GM18861 (cell line): ENCODE measurements at regions not wholly inside any gene's neighbourhood (a gene's known extent, or its start where the extent isn't known, plus 50 kb on each side); places are given as distances from the start of the nearest gene placed in this dataset.

Experiments used
- ATAC-seq: cut with Tn5 transposase; IDR thresholded peaks from one replicate; pipeline ENCODE4 v1.9.1; 2021; ENCODE audit not compliant: unreplicated experiment

DNA sequence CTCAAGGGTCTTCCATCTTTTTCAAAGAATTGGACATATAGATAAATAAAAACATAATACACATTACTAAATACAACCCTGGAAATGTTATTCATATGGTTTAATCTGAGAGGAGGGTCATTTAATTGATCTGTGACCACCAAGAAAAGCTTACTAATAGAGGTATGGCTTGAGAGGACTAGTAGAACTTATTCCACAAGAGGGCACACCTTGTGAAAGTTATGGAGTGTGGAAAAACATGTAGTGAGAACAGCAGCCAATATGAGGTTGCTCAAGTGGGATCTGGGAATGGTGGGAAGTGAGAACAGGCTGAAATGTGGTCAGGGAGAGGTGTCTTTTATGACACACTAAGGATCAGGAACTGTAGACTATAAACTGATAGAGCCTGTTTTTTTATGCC is 973.5 kb upstream of the B3GALT2 start:
- no peak for ATAC-seq

DNA sequence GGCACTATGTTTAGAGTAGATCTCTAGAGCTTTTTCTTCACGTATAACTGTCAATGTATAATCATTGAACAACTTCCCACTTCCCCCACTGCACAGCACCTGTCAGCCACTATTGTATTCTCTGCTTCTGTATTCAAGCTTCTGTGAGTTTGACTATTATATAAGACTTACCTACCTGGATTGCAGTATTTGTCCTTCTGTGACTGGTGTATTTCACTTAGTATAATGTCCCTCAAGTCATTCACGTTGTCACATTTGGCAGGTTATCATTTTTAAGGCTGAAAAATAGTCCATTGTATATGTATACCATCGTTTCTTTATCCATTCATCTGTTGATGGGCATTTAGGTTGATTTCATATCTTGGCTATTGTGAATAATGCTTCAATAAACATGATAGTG is 969.5 kb upstream of the B3GALT2 start:
- no peak for ATAC-seq

DNA sequence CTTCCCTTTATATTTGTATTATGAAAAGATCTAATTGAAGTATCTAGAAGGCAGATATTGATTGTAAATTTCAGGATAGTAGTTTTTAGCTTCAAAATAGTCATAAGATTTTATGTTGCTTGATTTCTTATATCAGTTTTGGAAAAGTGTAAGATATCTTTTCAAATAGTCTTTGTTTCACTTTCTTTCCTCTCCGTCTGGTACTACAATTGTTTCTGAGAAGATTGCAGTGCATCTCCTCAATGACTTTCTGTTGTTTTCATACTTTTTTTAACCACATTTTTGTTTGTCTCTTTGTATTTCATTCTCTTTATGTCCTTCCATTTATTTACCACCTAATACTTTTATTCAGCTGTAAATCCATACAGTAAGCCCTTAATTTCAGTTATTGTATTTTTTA is 964.6 kb upstream of the B3GALT2 start:
- no peak for ATAC-seq

DNA sequence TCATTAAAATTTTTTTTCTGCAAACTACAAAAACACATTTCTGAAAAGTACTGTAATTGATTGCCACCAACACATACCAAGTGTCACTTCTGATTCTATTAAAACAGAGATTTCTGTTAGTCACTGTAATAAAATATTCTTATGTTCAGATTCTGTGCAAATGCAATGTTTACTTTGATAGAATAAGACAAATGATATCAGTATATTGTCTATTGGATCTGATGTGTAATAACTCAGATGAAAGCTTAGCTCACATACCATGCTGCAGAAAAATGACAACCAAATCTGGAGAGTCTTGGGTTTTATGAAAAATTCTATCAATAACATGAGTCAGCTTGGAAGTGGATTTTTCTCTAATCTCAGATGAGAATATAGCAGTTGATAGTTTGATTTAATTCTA is 963.8 kb upstream of the B3GALT2 start:
- ATAC-seq: no peak

DNA sequence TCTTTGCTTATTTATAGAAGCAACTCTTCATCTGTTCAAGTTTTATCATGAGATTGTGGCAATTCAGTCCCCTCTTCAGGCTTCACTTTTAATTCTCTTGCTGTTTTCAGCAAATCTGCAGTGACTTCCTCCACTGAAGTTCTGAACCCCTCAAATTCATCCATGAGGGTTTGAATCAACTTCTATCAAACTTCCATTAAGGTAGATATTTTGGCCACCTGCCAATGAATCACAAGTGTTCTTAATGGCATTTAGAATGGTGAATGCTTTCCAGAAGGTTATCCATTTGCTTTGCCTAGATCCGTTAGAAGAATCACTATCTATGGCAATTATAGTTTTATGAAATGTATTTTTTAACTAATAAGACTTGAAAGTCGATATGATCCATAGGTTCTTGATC is 946.7 kb upstream of the B3GALT2 start:
- ATAC-seq: no peak

DNA sequence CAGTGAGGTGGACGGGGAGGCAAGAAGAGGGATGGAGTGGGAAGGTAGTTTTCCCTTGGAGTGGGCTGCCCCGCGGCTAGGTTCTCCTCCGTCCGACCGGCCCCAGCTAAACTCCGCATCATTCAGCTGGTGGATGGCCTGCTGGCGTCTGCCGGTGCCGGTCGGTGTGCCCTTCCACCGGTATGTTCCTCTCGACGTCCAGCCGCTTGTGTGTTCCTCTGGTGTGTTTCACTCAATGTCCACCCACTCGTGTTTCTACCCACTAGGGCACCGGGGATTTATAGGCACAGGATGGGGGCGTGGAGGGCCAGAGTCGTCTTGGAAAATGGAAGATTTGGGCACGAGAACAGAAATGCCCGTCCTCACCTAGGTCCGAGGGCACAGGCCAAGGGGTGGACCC is 931.7 kb upstream of the B3GALT2 start:
- ATAC-seq: no peak

DNA sequence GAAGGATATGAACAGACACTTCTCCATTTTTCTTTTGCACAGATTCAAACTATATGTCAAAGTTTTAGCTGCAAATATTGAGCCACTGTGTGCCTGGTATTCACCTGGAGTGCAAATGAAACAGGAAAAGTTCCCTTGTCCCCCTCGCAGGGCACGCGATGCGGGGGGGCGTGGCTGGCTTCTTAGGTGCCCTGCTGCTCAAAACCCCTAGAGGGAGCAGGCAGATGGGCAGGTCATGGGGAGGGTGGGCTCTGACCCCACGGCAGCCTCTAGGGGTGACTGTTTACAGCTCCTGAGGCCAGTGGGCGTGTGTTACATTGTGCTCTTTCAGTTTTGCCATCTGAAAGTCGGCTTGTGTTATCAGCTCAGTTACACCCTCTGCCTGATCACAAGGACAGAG is 931.2 kb upstream of the B3GALT2 start:
- ATAC-seq: no peak

DNA sequence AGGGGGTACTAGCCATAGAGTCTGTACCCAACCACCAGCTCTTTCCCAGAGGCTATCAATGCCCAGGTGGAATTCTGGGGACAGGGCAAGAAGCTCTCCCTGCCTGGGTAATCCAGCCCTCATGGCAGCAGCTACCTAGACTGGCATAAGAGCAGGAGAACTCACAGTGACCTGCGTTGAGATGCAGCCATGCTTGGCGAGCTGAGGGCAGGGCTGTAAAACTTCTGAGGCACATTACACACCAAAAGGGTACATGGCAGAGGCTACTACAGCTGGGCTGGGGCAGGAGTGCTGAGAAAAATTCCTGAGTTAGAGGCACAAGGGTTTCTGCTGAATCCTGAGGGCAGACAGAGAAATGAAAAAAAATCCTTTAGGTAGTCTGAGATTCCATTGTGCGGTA is 927.9 kb upstream of the B3GALT2 start:
- no peak for ATAC-seq

DNA sequence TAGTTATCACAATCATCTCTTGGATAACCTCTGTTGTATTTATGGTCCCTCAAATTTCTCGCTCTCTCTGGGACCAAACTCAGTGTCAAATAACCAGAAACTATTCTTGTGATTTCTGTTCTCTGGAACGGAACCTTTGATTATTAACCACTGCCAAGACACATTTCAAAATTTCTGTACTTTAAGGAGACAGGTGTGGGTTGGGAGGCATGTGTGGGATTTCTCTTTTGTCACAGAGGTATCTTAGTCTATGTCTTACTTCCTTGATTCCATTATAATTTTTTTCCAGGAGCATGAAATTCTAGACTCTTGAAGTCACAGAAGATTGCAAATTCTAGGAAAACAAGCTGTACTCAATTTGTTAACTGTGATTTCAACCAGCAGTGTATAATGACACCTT is 919.0 kb upstream of the B3GALT2 start:
- no peak for ATAC-seq

DNA sequence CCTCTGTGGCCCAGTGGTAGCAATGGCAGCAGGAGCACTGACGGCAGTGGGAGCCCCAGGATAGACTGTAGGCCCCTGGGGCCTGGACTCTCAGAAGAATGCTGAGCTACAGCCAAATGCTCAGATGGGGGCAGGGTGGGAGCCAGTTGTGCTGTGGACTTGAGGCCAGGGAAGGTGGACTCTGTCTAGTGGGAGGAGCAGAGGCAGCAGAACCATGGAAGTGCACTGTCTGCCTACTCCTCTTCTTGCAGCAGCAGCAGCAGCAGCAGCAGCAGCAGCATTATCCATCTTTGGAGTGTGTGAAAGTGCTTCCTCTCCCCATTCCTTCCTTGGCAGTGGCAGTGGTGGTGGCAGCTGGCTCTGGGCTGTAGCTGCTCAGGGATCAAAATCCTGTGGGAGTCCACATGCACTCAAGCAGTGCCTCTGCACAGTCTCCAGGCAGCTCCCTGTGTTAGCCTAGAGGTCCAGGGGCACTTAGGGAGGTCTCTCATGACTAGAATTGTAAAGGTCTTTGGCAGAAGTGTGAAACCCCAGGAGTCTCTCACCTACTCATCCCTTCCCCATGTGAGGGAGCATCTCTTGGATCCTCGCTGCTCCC is 917.9 kb upstream of the B3GALT2 start:
- ATAC-seq: no peak

DNA sequence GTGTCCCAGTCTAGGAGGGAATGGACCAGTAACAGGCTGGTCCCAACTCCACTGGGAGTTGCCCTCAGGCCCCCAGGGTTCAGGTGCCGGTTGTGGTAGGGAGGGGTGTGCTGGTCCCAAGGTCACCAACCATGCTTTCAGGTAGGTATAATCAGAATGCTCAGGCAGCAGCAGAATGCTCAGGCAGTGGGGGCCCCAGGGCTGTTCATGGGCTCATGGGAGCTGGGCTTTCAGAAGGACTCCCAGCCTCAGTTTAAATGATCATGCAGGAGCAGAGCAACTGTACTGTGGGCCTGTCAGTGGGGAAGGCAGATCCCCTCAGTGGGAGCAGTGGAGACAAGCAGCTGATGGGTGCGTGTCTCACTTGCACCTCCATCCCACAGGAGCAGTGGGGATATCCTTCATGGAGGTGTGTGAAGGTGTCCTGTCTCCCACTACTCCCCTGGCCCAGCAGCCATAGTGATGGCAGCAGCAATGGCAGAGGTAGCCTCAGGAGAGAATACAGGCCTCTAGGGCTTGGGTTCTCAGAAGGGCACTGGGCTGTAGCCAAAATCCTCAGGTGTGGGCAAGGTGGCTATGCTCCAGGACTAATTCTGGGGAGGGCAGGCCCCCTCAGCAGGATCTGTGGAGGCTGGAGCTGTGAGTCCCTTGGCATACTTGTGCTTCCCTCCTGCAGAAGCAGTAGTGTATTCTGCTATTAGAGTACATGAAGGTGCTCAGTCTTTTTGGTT is 917.3 kb upstream of the B3GALT2 start:
- ATAC-seq: no peak

DNA sequence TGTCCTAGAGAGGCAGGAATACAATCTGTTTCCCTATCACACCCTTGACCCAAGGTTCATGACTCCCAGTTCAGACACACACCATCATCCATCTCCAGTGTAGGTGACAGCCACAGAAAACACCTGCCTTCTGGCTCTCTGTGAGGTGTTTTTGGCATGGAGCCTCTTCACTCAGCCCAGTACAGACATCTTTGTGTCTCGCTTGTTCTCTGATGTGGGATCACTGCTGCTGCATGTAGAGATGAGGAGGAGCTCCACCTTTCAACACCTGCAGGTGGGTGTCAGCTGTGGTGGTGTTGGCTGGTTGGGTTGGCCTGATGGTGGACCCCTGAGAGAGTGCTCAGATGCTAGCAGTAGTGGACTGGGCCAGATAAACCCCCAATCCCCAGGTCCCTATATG is 916.7 kb upstream of the B3GALT2 start:
- ATAC-seq: no peak

DNA sequence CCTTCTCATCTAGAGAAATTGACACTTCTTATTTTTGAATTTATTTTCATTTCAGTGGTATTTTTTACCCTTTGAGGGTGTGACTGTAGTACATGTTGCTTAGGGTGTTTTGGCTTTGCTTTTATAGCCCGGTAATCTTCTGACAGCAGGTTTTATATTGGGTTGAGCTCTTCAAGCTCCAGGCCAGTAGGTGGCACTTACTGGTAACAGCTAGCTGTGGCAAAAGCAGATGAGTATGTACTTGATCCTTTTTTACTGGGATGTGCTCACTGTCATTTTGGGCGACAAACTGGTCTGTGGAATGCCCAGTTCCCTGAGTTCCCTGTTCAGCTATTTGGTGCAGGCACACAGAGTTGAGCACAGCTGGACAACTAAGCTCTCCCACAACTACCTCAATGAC is 916.2 kb upstream of the B3GALT2 start:
- no peak for ATAC-seq

DNA sequence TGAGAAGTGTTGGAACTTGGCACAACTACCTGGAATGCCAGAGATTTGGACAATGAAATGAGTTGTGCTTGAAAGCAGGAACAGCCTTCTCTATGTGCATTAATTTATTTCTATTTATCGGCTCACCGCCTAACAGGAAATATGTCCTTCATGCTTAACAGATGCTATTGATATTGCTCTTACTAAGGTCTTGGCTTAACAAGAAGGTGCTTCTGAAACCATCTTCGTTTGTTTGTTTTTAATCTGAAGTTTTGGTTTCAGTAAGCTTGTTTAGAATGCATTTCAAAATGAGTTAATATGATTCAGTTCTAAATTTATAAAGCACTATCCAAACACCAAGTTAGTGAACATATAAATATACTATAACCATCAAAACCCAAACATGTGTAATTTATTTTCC is 898.3 kb upstream of the B3GALT2 start:
- ATAC-seq: no peak

DNA sequence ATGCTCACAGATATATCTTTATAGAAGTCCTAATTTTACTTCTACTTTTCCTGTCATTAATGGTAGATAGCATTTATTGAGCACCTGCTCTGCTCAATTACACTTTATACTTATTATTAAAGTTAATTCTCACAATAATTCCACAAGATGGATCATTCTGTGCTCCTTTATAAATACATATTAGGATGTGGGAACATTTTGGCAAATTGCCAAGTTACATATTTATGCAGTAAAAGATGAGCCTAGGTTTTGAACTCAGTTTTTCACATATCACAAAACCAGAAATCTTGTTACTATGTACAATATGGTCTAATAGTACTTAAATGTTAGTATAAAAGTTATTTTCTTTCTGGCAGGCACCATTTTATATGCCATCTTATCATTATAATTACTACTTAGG is 895.0 kb upstream of the B3GALT2 start:
- ATAC-seq: no peak

DNA sequence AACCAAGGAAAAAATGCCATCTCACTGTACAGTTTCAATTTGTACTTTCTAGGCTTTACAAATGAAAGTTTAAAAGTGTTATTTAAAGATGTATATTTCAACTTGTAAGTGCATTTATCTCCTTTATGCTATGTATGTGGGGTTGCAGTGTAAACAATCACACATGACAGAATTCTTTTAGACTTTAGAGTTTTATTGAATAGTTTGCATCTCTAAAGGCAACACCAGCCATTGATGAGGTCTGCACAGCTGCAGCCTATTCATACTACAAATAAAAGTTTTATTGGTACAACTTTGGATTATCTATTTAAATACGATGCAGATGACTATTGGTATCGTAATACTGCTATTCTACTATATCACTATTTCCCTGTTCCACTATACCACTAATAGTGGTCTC is 894.4 kb upstream of the B3GALT2 start:
- ATAC-seq: no peak

DNA sequence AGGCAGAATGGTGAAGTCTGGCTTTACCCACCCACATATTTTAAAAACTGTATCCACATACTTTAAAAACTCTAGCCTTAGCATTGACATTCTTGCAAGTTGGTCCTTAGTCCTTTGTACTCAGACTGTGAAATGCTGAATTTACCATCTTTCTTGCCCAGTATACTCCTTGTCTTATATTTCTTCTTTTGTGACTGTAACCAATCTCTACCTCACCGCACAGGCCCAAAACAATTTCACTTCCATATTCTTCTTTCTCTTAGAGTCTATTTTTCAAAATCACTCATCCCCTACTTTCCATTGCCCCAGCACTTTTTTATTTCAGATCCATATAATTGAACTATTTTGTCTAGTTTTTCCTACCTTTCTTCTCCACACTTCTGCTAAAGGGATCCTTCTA is 892.4 kb upstream of the B3GALT2 start:
- no peak for ATAC-seq

DNA sequence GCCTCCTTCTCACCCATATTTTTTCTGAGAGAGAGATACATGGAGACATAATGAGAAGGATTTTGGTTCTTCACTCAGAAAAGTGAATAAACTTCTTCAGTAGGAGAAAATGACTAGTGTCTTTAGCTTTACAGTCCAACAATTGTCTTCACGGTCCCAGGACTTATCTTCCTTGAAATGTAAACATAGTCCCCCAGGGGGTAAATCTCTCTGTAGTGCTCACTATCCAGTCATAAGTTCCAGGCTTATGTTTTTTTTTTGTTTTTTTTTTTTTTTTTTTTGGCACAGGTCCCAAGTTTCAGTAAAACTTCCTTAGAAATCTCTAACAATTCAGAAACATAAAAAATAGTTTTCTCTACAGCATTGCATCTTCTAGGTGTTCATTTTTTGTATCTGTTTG is 890.2 kb upstream of the B3GALT2 start:
- no peak for ATAC-seq

DNA sequence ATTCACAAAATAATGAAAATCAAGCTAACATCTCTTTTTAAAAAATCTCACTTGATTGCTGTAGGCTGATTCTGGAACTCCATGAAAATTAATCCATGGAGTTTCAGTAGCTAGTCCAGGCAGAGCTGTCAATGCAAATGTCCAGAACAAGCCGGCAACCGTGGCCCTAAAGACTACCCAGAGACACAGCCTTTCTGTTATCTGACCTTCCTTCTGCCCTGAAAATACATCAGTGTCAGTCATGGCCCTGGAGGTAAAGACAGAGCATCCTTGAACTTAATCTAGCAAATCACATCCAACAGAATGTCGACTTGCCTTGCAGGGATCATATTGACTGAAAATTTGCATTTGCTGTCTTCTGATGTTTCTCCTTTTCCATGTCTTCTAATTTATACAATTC is 887.4 kb upstream of the B3GALT2 start:
- ATAC-seq: no peak

DNA sequence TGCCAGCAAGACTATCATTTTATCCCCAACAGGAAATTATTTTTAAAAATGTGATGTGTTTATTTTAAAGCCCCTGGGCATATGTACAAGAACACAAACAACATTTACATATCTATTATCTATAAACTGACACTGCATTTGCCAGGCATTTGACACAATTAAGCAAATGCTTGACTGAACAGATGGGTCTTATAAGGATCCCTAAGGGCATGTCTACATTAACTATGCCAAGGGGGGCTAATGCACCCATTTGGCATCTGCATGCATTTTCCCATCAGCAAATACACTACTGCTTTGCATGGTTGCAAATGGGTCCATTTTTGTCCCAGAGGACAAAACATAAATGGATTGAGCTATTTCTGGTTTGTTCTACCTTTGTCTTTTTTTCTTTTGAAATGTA is 884.8 kb upstream of the B3GALT2 start:
- no peak for ATAC-seq

DNA sequence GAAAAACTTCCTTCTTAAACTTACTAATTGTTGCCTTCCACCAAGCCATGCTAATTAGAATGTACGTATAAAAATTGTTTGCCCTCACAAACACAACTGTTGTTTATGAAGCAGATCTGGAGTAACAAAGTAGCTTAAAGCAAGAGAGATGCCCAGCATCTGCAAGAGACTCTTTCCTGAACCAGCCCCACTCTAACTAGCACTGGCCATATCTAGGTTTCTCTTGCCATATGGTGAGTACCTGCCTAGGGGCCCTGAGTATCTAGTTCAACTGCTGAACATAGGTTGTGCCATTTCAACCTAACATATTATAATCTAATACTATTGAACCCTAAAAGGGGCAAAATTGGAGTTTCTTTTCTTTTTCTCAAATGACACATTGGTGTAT is 883.4 kb upstream of the B3GALT2 start:
- no peak for ATAC-seq

DNA sequence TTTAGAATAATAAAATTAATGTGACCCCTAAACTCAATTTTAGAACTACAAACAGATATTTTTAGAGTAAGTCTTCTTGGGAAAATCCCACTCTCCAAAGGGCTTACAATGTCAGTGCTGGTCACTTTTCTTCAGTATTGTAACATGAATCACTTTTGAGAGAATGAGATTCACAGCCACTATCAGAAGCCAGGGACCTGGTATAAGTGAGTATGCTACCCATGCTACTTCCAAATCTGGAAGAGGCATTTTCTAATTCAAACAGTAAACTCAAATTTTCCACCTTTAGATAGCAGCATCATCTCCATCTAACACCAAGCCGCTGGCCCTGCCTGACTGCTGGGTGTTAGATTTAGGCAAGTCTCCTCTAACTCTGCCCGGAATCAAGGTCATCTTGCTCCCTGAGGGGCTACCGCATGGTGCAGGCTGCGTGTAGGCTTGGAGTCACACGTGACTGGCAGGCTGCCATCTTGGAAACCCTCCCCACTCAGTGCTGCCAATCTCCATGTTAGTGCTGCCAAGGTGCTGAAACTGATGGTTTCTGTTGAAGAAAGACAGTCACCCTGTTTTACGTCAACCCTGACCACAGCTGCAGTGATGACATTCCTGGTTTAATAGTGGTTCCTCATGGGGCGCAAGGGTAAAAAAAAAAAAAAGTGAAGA is 882.9 kb upstream of the B3GALT2 start:
- no peak for ATAC-seq
